Endothelial cell of umbilical vein (primary cell): ENCODE measurements at regions not wholly inside any gene's neighbourhood (a gene's known extent, or its start where the extent isn't known, plus 50 kb on each side); places are given as distances from the start of the nearest gene placed in this dataset.

ENCODE experiments used
- BruUV-seq: library from RNA; stranded (reverse); fragments of 400-500 nt; replicated peaks from 2 replicates; lab custom pipeline; 2021; lab: Mats Ljungman, UMichigan
- CTCF ChIA-PET: fragments of 300-600, 350-600 bp; sonication (Branson Sonifier 250); formaldehyde crosslinking; loops from one replicate; lab custom pipeline; 2021; ENCODE audit warnings: antibody characterized with exemption, inconsistent platforms; lab: Charles Lee
- POLR2A ChIA-PET: fragments of 300-600, 350-600 bp; sonication (Branson Sonifier 250); formaldehyde crosslinking; loops from one replicate; lab custom pipeline; 2021; ENCODE audit warnings: antibody characterized with exemption, inconsistent platforms; lab: Charles Lee
- DNase-seq: peaks from one replicate; pipeline ENCODE4 v3.0.0-alpha.2; 2011; ENCODE audit warnings: low read depth, low spot score
- FAIRE-seq: peaks from 2 replicates; lab custom pipeline; 2011; peaks lifted over from hg19 to GRCh38; lab: Jason Lieb, UNC
- H2AFZ ChIP-seq: 2 replicates; pipeline ENCODE4 v1.6.0; 2012; ENCODE audit warnings: low read depth, low read length, control low read depth, inconsistent platforms
- H3K27ac ChIP-seq: 2 replicates; pipeline ENCODE4 v1.5.1; 2011; ENCODE audit warnings: low read depth, mild to moderate bottlenecking, control low read depth, low read length, moderate library complexity; ENCODE audit not compliant: insufficient read depth
- H3K27me3 ChIP-seq, 2 experiments: 2 replicates each; pipeline versions ENCODE4 v1.6.0 to v1.6.1; 2011; ENCODE audit warnings: low read length in 2 of 2, mixed read lengths in 1 of 2; ENCODE audit not compliant: control insufficient read depth in 2 of 2, insufficient read depth in 2 of 2
- H3K36me3 ChIP-seq, 2 experiments: 2 replicates in 1 of 2; 3 replicates in 1 of 2; pipeline ENCODE4 v1.5.1; 2011; ENCODE audit warnings: low read length in 2 of 2, mild to moderate bottlenecking in 1 of 2, moderate library complexity in 1 of 2; ENCODE audit not compliant: control insufficient read depth in 2 of 2, insufficient read depth in 2 of 2; ENCODE audit errors: extremely low read depth in 1 of 2
- H3K4me1 ChIP-seq: 3 replicates; pipeline ENCODE4 v1.5.1; 2011; ENCODE audit warnings: mild to moderate bottlenecking, low read length; ENCODE audit not compliant: control insufficient read depth, insufficient read depth; ENCODE audit errors: extremely low read depth
- H3K4me2 ChIP-seq: 2 replicates; pipeline ENCODE4 v1.6.1; 2011; ENCODE audit warnings: low read length, control low read depth, mixed read lengths; ENCODE audit not compliant: insufficient read depth
- H3K4me3 ChIP-seq, 3 experiments: fragments of 200-600 bp in 1 of 3; sonication (generic), shearing (Covaris generic) in 1 of 3; replicated peaks in 1 of 3; 2 replicates each; pipeline ENCODE4 v1.5.1; 2011 to 2016; ENCODE audit warnings: control low read depth in 3 of 3, low read length in 3 of 3, mild to moderate bottlenecking in 2 of 3, inconsistent platforms in 1 of 3, low read depth in 1 of 3, moderate library complexity in 1 of 3; ENCODE audit not compliant: insufficient read depth in 1 of 3
- H3K79me2 ChIP-seq: 2 replicates; pipeline ENCODE4 v1.6.0; 2012; ENCODE audit warnings: low read length, inconsistent platforms; ENCODE audit not compliant: control insufficient read depth, insufficient read depth
- H3K9ac ChIP-seq: replicated peaks from 2 replicates; pipeline ENCODE3; 2011; ENCODE audit warnings: low read length, control low read depth; ENCODE audit not compliant: insufficient read depth; ENCODE audit errors: extremely low read depth
- H3K9me1 ChIP-seq: replicated peaks from 3 replicates; pipeline ENCODE4 v1.6.0; 2011; ENCODE audit warnings: mild to moderate bottlenecking, low read length; ENCODE audit not compliant: control insufficient read depth, insufficient read depth; ENCODE audit errors: extremely low read depth
- H3K9me3 ChIP-seq: replicated peaks from 2 replicates; pipeline ENCODE4 v1.5.1; 2012; ENCODE audit warnings: low read length, inconsistent platforms; ENCODE audit not compliant: control insufficient read depth, insufficient read depth
- H4K20me1 ChIP-seq: replicated peaks from 2 replicates; pipeline ENCODE3; 2011; ENCODE audit warnings: mild to moderate bottlenecking, low read length; ENCODE audit not compliant: control insufficient read depth, insufficient read depth; ENCODE audit errors: extremely low read depth
- CTCF ChIP-seq, 2 donors: IDR thresholded peaks; 1 replicate in 1 of 2; 2 replicates in 1 of 2; pipeline ENCODE4 v1.5.1; 2011; ENCODE audit warnings: low read length in 2 of 2, mild to moderate bottlenecking in 2 of 2, moderate library complexity in 2 of 2, control low read depth in 1 of 2, inconsistent platforms in 1 of 2, low read depth in 1 of 2; ENCODE audit not compliant: insufficient read depth in 1 of 2; ENCODE audit errors: extremely low read depth in 1 of 2
- EZH2 ChIP-seq: IDR thresholded peaks from 2 replicates; pipeline ENCODE4 v1.6.1; 2012; ENCODE audit warnings: borderline replicate concordance, low read depth, mild to moderate bottlenecking, moderate library complexity, low read length, inconsistent platforms; ENCODE audit not compliant: severe bottlenecking
- FOS ChIP-seq: IDR thresholded peaks from 2 replicates; pipeline ENCODE4 v1.6.1; 2011; ENCODE audit warnings: mild to moderate bottlenecking, low read length, moderate library complexity, borderline replicate concordance; ENCODE audit not compliant: insufficient read depth
- GATA2 ChIP-seq: IDR thresholded peaks from 2 replicates; pipeline ENCODE4 v1.7.0; 2011; ENCODE audit warnings: low read depth, mild to moderate bottlenecking, moderate library complexity, mixed read lengths, low read length; ENCODE audit not compliant: insufficient read length, insufficient read depth
- JUN ChIP-seq: IDR thresholded peaks from 2 replicates; pipeline ENCODE4 v1.6.1; 2011; ENCODE audit warnings: borderline replicate concordance, low read depth; ENCODE audit not compliant: insufficient read length, insufficient read depth
- MAX ChIP-seq: IDR thresholded peaks from 2 replicates; pipeline ENCODE4 v1.6.1; 2011; ENCODE audit not compliant: insufficient read depth, insufficient read length
- MYC ChIP-seq: IDR thresholded peaks from one replicate; pipeline ENCODE4 v1.6.1; 2011; ENCODE audit warnings: mild to moderate bottlenecking, low read depth, low read length
- POLR2A ChIP-seq: IDR thresholded peaks from 2 replicates; pipeline ENCODE4 v1.6.1; 2012; ENCODE audit warnings: low read depth, mild to moderate bottlenecking, control low read depth, low read length
- POLR2AphosphoS5 ChIP-seq: IDR thresholded peaks from 2 replicates; pipeline ENCODE4 v1.6.1; 2012; ENCODE audit warnings: low read depth, mild to moderate bottlenecking, control low read depth, low read length, moderate library complexity; ENCODE audit not compliant: insufficient read depth
- dilution Hi-C: fragments of 300-500 bp; cut with MboI; formaldehyde crosslinking; loops from one replicate; pipeline ENCODE4 v1.15.0; 2019; ENCODE audit warnings: low sequenced_read_pairs; ENCODE audit not compliant: extremely low pct_ligation_motif_present
- intact Hi-C: fragments of 100-400 bp; cut with micrococcal nuclease; formaldehyde crosslinking; loops from one replicate; pipeline ENCODE4 v1.10.0; 2022

GRCh38 chr13:89267734-89268133, 1596.6 kb downstream of the SLITRK5 start:
- intact Hi-C loops (no loop called here), dilution Hi-C loops (no loop called here)
- Histone ChIP-seq H2AFZ (no peak overlapping the region), H3K4me2 (no peak overlapping the region), H3K27ac (no peak overlapping the region), H3K4me3 (no peak overlapping the region), H3K36me3 (no peaks in the 10 kb centered on the region), H3K79me2 (no peaks in the 10 kb centered on the region), H3K9me1 (no peaks in the 10 kb centered on the region), H3K4me1 (no peaks in the 10 kb centered on the region), H3K9me3 (no peaks in the 10 kb centered on the region), H4K20me1 (no peaks in the 10 kb centered on the region), H3K27me3 (no peaks in the 10 kb centered on the region), H3K9ac (no peak overlapping the region)
- ChIA-PET CTCF (no interaction called here), POLR2A (no interaction called here)
- TF ChIP-seq POLR2AphosphoS5 = no peak
- no peak for TF ChIP-seq GATA2
- TF ChIP-seq MAX = no peak
- no peak for TF ChIP-seq MYC
- TF ChIP-seq EZH2 = no peak
- no peak for TF ChIP-seq FOS
- no peak for TF ChIP-seq CTCF (IDR thresholded peaks at IDR 0.05; ENCODE audit: extremely low read depth in 1 of 2, insufficient read depth in 1 of 2, low read depth in 1 of 2, low read length in 2 of 2)
- TF ChIP-seq POLR2A = no peak
- TF ChIP-seq JUN = no peak
- FAIRE-seq = no peak
- BruUV-seq = no TSS peak
- no peak for DNase-seq
